Small intestine (tissue), 7 donors: ENCODE measurements at regions not wholly inside any gene's neighbourhood (a gene's known extent, or its start where the extent isn't known, plus 50 kb on each side); places are given as distances from the start of the nearest gene placed in this dataset.

ENCODE experiments used
- DNase-seq, 2 donors: peaks; one replicate each; pipeline versions ENCODE4 v3.0.0 to v3.0.0-alpha.2; 2013
- FAIRE-seq: peaks from 2 replicates; lab custom pipeline; 2012; peaks lifted over from hg19 to GRCh38; lab: Jason Lieb, UNC
- H3K27ac ChIP-seq, 3 donors: one replicate each; pipeline ENCODE4 v1.5.1; 2013; ENCODE audit warnings: low read length in 2 of 3, mild to moderate bottlenecking in 2 of 3, control low read depth in 1 of 3, inconsistent platforms in 1 of 3, low read depth in 1 of 3, moderate library complexity in 1 of 3
- H3K27me3 ChIP-seq, 3 donors: one replicate each; pipeline ENCODE4 v1.6.1; 2013; ENCODE audit warnings: low read length in 3 of 3, inconsistent platforms in 1 of 3; ENCODE audit not compliant: control insufficient read depth in 3 of 3, insufficient read depth in 3 of 3
- H3K36me3 ChIP-seq, 3 donors: one replicate each; pipeline ENCODE4 v1.6.1; 2013; ENCODE audit warnings: low read length in 3 of 3, inconsistent platforms in 1 of 3, low read depth in 1 of 3, mild to moderate bottlenecking in 1 of 3, moderate library complexity in 1 of 3; ENCODE audit not compliant: control insufficient read depth in 3 of 3, insufficient read depth in 2 of 3
- H3K4me1 ChIP-seq, 3 donors: one replicate each; pipeline ENCODE4 v1.6.1; 2013; ENCODE audit warnings: low read length in 2 of 3, inconsistent platforms in 1 of 3, low read depth in 1 of 3, mild to moderate bottlenecking in 1 of 3, moderate library complexity in 1 of 3; ENCODE audit not compliant: control insufficient read depth in 3 of 3, insufficient read depth in 2 of 3
- H3K4me3 ChIP-seq, 3 donors: one replicate each; pipeline ENCODE4 v1.5.1; 2013; ENCODE audit warnings: low read length in 3 of 3, control low read depth in 1 of 3, inconsistent platforms in 1 of 3, low read depth in 1 of 3, mild to moderate bottlenecking in 1 of 3, moderate library complexity in 1 of 3
- H3K9me3 ChIP-seq, 2 donors: one replicate each; pipeline ENCODE4 v1.6.1; 2013; ENCODE audit warnings: low read depth in 1 of 2, low read length in 1 of 2; ENCODE audit not compliant: control insufficient read depth in 2 of 2, insufficient read depth in 1 of 2
- WGBS, 3 donors: extraction: QIAGEN DNeasy Blood & Tissue Kit; methylation state at CpG; one replicate each; pipeline ENCODE4 v1.1.7; 2013; 5-methylcytosine and 5-hydroxymethylcytosine counted together
- donor health status: healthy with polysubstance abuse.
- donor health status: control.
- donor health status: control.
- donor health status: Bipolar disorder and iron deficiency.
- donor health status: healthy.

DNA sequence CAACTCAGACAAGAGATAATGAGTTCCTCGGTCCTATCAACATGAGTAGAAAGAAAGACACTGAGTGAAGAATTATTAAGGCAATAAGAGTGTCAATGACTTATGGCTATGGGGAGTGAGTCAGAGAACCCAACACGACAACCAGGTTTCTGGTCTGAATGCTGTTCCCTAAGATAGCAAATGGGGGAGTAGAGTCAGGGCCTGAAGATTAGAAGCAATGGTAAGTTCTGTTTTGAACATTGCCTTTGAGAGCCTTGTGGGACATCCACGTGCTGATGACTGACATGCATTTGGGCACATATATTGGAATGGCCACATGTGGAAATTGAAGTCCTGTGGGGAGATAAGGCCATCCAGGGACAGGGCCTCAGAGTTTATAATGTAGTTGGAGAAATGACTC is 254.4 kb upstream of the TCF21 start:
- Histone ChIP-seq H3K4me1 (no peaks in the 10 kb centered on the region), H3K36me3 (no peaks in the 10 kb centered on the region), H3K9me3 (no peaks in the 10 kb centered on the region), H3K4me3 (no peak overlapping the region), H3K27me3 (no peaks in the 10 kb centered on the region), H3K27ac (no peak overlapping the region)
- WGBS, 3 donors = 72 to 75% (median 74%) methylated on average over 3 of the region's 3 CpGs
- DNase-seq = no peak
- FAIRE-seq = no peak

- 54 to 70% (median 61%) methylated on average over 2 of the region's 2 CpGs for WGBS, 3 donors
- no peaks in the 10 kb centered on the region for H3K27me3 ChIP-seq
- DNase-seq (no peak), FAIRE-seq (no peak)
- H3K4me3 ChIP-seq = no peak overlapping the region
- H3K27ac ChIP-seq = no peak overlapping the region
- H3K9me3 ChIP-seq = no peaks in the 10 kb centered on the region
- no peaks in the 10 kb centered on the region for H3K36me3 ChIP-seq
- H3K4me1 ChIP-seq = no peaks in the 10 kb centered on the region
Observed at GRCh38 chr6:133635447-133635846, 253.5 kb upstream of the TCF21 start.

GRCh38 chr6:133637436-133637835 is 251.5 kb upstream of the TCF21 start:
- no peak overlapping the region for H3K4me3 ChIP-seq
- WGBS, 3 donors = 60 to 65% (median 65%) methylated on average over 2 of the region's 2 CpGs
- H3K27me3 ChIP-seq = no peaks in the 10 kb centered on the region
- H3K4me1 ChIP-seq = no peaks in the 10 kb centered on the region
- DNase-seq (no peak), FAIRE-seq (no peak)
- no peaks in the 10 kb centered on the region for H3K36me3 ChIP-seq
- H3K9me3 ChIP-seq = no peaks in the 10 kb centered on the region
- H3K27ac ChIP-seq = peak overlapping the region in 1 of 3 donors; percentile 25

GRCh38 chr6:133637874-133638273 is 251.0 kb upstream of the TCF21 start:
- 78 to 87% (median 79%) methylated on average over 6 of the region's 6 CpGs for WGBS, 3 donors
- DNase-seq (no peak), FAIRE-seq (no peak)
- Histone ChIP-seq H3K9me3 (no peaks in the 10 kb centered on the region), H3K36me3 (no peaks in the 10 kb centered on the region), H3K27me3 (no peaks in the 10 kb centered on the region), H3K4me1 (no peaks in the 10 kb centered on the region), H3K27ac (peak overlapping the region in 2 of 3 donors; percentile 36 to 91), H3K4me3 (no peak overlapping the region)

GRCh38 chr6:133641104-133641503 is 247.8 kb upstream of the TCF21 start:
- 86 to 94% (median 91%) methylated on average over 5 of the region's 5 CpGs for WGBS, 3 donors
- Histone ChIP-seq H3K4me1 (no peaks in the 10 kb centered on the region), H3K27me3 (no peaks in the 10 kb centered on the region), H3K4me3 (no peak overlapping the region), H3K9me3 (no peaks in the 10 kb centered on the region), H3K27ac (no peak overlapping the region), H3K36me3 (no peaks in the 10 kb centered on the region)
- DNase-seq (no peak), FAIRE-seq (no peak)

GRCh38 chr6:133644548-133644891 is 244.4 kb upstream of the TCF21 start:
- Histone ChIP-seq H3K27me3 (no peaks in the 10 kb centered on the region), H3K9me3 (no peaks in the 10 kb centered on the region), H3K36me3 (no peaks in the 10 kb centered on the region), H3K4me1 (no peaks in the 10 kb centered on the region), H3K4me3 (no peak overlapping the region), H3K27ac (no peak overlapping the region)
- FAIRE-seq = no peak
- WGBS, 3 donors = 41 to 52% (median 49%) methylated on average over 4 of the region's 4 CpGs
- no peak for DNase-seq

GRCh38 chr6:133644892-133645619 is 243.9 kb upstream of the TCF21 start:
- Histone ChIP-seq H3K9me3 (no peaks in the 10 kb centered on the region), H3K4me1 (no peaks in the 10 kb centered on the region), H3K27me3 (no peaks in the 10 kb centered on the region), H3K4me3 (no peak overlapping the region), H3K36me3 (no peaks in the 10 kb centered on the region), H3K27ac (no peak overlapping the region)
- peak in 1 of 2 donors; percentile 30 for DNase-seq
- FAIRE-seq = no peak
- 22 to 36% (median 34%) methylated on average over 5 of the region's 5 CpGs for WGBS, 3 donors

- Histone ChIP-seq H3K9me3 (no peaks in the 10 kb centered on the region), H3K27ac (no peak overlapping the region), H3K4me1 (no peaks in the 10 kb centered on the region), H3K36me3 (no peaks in the 10 kb centered on the region), H3K4me3 (no peak overlapping the region), H3K27me3 (no peaks in the 10 kb centered on the region)
- 41 to 48% (median 48%) methylated on average over 4 of the region's 4 CpGs for WGBS, 3 donors
- FAIRE-seq (no peak), DNase-seq (no peak)
Observed at GRCh38 chr6:133645966-133646740, 242.8 kb upstream of the TCF21 start.
